UCSD-AML1 (cell line): ENCODE measurements at regions not wholly inside any gene's neighbourhood (a gene's known extent, or its start where the extent isn't known, plus 50 kb on each side); places are given as distances from the start of the nearest gene placed in this dataset.
A peak's percentile ranks its signal among the peaks of the same experiment; 100 is the strongest.

Source experiments
- DNase-seq: peaks from one replicate; lab custom pipeline; 2025; ENCODE audit not compliant: unreplicated experiment; lab: John Stamatoyannopoulos, UW

- no peak for DNase-seq
Observed at GRCh38 chr6:25010902-25011625, 75.3 kb upstream of the RIPOR2 start.

DNA sequence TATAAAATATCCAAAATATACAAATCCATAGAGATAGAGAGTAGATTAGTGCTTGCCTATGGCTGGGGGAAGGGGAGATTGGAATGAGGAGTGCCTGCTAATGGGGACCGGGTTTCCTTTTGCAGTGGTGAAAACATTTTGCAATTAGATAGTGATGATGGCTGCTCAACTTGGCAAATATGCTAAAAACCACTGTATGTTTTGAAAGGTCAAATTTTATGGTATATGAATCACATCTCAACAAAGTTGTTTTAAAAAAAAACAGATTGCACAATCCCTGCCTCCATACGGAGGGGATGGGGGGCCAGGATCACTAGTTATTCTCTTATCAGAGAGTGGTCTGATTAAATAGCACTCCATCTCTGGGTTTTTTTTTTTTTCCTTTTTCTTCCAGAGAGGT, 76.9 kb upstream of the RIPOR2 start:
- DNase-seq, result no peak

- no peak for DNase-seq
Observed at GRCh38 chr6:25013246-25013645, 77.5 kb upstream of the RIPOR2 start.

DNA sequence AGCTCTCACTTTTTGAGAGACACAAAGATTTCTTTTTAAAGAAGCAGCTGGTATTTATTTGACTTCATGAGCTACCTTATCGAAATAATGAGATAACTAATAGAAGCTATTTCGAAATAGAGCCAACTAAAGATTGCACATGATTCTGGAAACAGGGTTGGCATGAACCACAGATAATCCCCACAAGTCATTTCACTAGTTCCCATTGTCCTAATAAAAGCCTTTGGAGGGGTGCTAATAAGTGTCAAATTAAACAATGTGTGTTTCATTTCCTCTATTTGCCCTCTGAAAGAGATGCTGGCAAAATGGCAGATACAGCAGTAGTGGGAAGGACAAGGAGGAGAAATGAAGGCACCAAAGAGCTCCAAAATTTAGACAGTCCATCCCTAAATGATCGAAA, 78.6 kb upstream of the RIPOR2 start:
- DNase-seq, result no peak

- no peak for DNase-seq
Observed at GRCh38 chr6:25014791-25015560, 79.2 kb upstream of the RIPOR2 start.

- no peak for DNase-seq
Observed at GRCh38 chr6:25016014-25016720, 80.4 kb upstream of the RIPOR2 start.

- DNase-seq, result no peak
Observed at GRCh38 chr6:25017486-25017885, 81.7 kb upstream of the RIPOR2 start.

- peak; percentile 75 for DNase-seq
Observed at GRCh38 chr6:25017932-25018567, 82.3 kb upstream of the RIPOR2 start.

GRCh38 chr6:25018568-25018954, 82.8 kb upstream of the RIPOR2 start:
- no peak for DNase-seq

- DNase-seq, result no peak
Observed at GRCh38 chr6:25022140-25022553, 86.4 kb upstream of the RIPOR2 start.

DNA sequence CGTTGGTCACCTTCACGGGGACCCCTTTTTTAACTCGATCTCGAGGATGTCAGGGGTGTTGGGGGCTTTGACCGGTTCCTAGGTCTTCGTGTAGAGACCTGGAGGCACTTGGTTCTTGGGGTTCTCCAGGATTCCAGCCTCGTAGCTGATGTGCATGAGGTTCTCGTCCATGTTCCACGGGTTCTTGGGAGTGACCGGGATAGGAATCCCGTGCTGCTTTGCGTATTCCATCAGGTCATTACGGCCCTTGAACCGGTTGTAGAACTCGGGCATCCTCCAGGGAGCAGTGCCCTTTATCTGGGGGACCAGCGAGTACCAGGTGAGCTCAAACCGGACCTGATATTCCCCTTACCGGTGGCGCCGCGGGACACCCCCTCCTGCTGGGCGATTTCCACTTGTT, 88.0 kb upstream of the RIPOR2 start:
- no peak for DNase-seq

- DNase-seq, result no peak
Observed at GRCh38 chr6:25024821-25025220, 89.1 kb upstream of the RIPOR2 start.

DNA sequence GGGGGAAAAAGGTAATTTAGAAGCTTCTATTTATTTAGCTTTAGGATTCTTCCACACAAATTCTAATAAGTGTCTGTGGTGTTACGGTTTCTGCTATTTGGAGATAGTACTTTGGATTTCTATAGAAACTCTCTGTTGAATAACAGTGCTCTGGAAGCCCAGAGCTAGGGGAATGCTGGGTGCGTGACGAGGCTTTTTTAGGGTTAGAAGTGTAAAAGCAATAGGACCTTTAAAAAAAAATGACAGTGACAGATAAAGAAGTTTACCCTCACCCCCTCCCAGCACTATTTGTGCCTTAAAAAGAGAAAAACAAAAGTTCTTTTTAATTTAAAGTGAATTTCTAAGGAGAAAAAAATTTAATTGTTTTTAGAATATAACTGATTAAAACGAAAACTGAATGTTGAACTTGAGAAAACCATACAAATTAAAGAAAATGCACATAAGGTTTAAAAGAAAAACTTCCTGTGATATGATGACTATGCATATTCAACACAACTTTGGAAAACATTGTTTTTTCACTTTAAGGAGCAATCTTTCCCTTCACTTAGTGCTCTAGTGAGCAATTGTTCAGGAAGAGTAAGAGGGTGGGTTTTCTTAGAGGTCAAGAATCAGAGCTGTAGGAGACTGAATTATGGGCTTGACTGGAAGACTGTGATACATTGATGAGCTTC, 89.6 kb upstream of the RIPOR2 start:
- DNase-seq, result no peak

- no peak for DNase-seq
Observed at GRCh38 chr6:25025919-25026301, 90.2 kb upstream of the RIPOR2 start.

GRCh38 chr6:25026723-25027122, 91.0 kb upstream of the RIPOR2 start:
- DNase-seq, result no peak

DNA sequence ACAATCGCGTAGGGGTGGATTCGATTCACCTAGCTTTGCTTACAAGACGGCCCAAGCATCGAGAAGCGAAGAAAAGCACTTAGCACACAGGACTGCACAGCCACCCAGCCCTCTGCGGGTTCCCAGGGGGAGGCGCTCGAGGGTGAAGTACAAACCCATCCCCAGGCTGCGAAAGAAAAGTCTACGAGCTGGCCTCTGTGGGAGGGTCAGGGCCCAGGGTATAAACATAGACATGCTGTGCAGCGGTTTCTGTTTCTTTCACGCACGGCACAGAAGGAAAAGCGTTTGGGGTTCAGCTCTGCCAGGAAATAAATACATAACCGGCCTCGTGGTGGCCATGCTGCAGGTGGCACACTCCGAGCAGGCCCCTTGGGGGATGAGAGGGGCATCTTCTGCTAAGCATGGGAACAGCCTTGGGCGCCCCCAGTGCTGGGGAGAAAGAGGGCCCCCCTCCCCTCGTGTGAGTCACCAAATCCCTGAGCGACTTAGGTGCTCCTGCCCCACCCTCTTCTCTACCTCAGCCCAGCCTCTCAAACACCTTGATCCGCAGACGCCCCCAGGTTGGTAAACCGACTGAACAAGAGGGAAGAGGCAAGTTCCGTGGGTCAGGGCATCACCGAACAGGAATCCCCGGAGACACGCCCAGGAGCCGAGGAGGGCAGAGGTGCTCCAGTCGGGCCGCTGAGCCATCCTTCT, 91.6 kb upstream of the RIPOR2 start:
- no peak for DNase-seq

DNA sequence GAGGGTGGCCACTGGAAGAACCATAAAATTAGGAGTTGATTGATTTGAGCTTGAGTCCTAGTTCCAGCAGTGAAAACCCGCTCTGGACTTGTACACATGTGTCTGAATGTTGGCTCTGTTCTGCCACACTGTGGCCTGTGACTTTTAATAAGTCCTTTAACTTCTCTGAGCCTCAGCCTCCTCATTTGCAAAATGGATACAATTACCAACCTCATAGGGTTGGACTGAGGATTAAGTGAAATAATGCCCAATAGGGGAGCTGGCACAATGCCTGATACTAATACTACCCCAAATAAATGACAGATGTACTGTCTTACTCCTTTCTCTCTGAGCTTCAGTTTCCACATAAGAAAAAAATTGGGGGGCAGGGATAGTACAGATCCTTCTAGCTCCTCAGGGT, 92.6 kb upstream of the RIPOR2 start:
- no peak for DNase-seq

- DNase-seq, result no peak
Observed at GRCh38 chr6:25032934-25033333, 97.2 kb upstream of the RIPOR2 start.

- no peak for DNase-seq
Observed at GRCh38 chr6:25034431-25034921, 98.7 kb upstream of the RIPOR2 start.

DNA sequence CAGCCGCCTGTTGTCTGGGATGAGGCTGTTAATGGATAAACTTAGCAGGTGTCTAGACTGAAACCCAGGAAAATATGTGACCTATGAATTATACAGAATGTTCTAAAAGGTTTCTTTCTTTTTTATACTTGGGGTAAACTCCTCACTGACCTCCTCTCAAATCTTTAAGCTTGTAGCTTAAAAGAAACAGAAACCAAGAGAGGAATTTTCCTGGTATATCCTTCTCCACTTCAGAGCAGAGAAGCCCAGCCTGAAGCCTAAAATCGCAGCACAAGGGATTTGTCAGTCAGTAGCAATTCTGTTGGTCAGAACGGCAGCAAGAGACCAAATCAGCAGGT, 99.4 kb upstream of the RIPOR2 start:
- DNase-seq, result no peak
